HepG2 (cell line): ENCODE measurements at regions not wholly inside any gene's neighbourhood (a gene's known extent, or its start where the extent isn't known, plus 50 kb on each side); places are given as distances from the start of the nearest gene placed in this dataset.

Experiments
- ATAC-seq: fragments of 200-7000 bp; cut with Tn5 transposase; 3 replicates; pipeline ENCODE4 v1.9.1; 2020; ENCODE audit warnings: mild to moderate bottlenecking, moderate library complexity
- BruUV-seq: library from RNA; stranded (reverse); fragments of 400-500 nt; replicated peaks from 2 replicates; lab custom pipeline; 2021; lab: Mats Ljungman, UMichigan
- CTCF ChIA-PET: fragments of 300-600 bp; formaldehyde crosslinking; extraction: SDS; loops from one replicate; lab custom pipeline; 2021; ENCODE audit warnings: low total read pairs, inconsistent platforms, low intra/inter-chr PET ratio; lab: Yijun Ruan, JAX
- POLR2A ChIA-PET: fragments of 350-600 bp; sonication (Branson Sonifier 250); formaldehyde crosslinking; loops from one replicate; lab custom pipeline; 2020; ENCODE audit warnings: antibody characterized with exemption, inconsistent platforms; lab: Yijun Ruan, JAX
- DNase-seq: peaks from one replicate; pipeline ENCODE4 v3.0.0-alpha.2; 2015; ENCODE audit warnings: low spot score
- FAIRE-seq: peaks from 3 replicates; lab custom pipeline; 2011; peaks lifted over from hg19 to GRCh38; lab: Jason Lieb, UNC
- H2AFZ ChIP-seq: one replicate; pipeline ENCODE4 v1.6.1; 2011; ENCODE audit warnings: low read length, inconsistent platforms
- H3K27ac ChIP-seq: fragments of 300-600 bp; 3 replicates; pipeline ENCODE4 v1.8.0; 2011; ENCODE audit warnings: mixed run types, mild to moderate bottlenecking, mixed read lengths, low read length, inconsistent platforms; ENCODE audit not compliant: insufficient read depth; ENCODE audit errors: extremely low read length
- H3K27me3 ChIP-seq, 2 experiments: fragments of 200-600 bp in 1 of 2; 2 replicates in 1 of 2; 3 replicates in 1 of 2; pipeline versions ENCODE4 v1.6.0 to v1.8.0; 2011; ENCODE audit warnings: low read length in 2 of 2, mild to moderate bottlenecking in 2 of 2, moderate library complexity in 2 of 2, inconsistent platforms in 1 of 2; ENCODE audit not compliant: insufficient read depth in 2 of 2, control insufficient read depth in 1 of 2
- H3K36me3 ChIP-seq, 2 experiments: fragments of 200-600 bp in 1 of 2; replicated peaks in 1 of 2; 2 replicates in 1 of 2; 3 replicates in 1 of 2; pipeline versions ENCODE4 v1.5.1 to v1.8.0; 2011; ENCODE audit warnings: low read length in 2 of 2, inconsistent platforms in 1 of 2; ENCODE audit not compliant: insufficient read depth in 2 of 2, control insufficient read depth in 1 of 2
- H3K4me1 ChIP-seq: 2 replicates; pipeline ENCODE4 v1.5.1; 2012; ENCODE audit warnings: low read length, inconsistent platforms; ENCODE audit not compliant: insufficient read depth
- H3K4me2 ChIP-seq: 2 replicates; pipeline ENCODE4 v1.6.0; 2011; ENCODE audit warnings: low read depth, low read length, inconsistent platforms
- H3K4me3 ChIP-seq, 3 experiments: fragments of 200-600 bp in 1 of 3; sonication (generic), shearing (Covaris generic) in 1 of 3; replicated peaks in 1 of 3; 2 replicates each; pipeline ENCODE4 v1.5.1; 2011 to 2016; ENCODE audit warnings: low read length in 3 of 3, inconsistent platforms in 2 of 3, low read depth in 2 of 3, mild to moderate bottlenecking in 2 of 3, control low read depth in 1 of 3, mixed read lengths in 1 of 3; ENCODE audit not compliant: insufficient read depth in 1 of 3
- H3K79me2 ChIP-seq: one replicate; pipeline ENCODE4 v1.6.1; 2011; ENCODE audit warnings: low read length, inconsistent platforms; ENCODE audit not compliant: insufficient read depth
- H3K9ac ChIP-seq: 2 replicates; pipeline ENCODE4 v1.6.0; 2011; ENCODE audit warnings: mild to moderate bottlenecking, low read depth, low read length, inconsistent platforms; ENCODE audit not compliant: insufficient read depth
- H3K9me3 ChIP-seq: 2 replicates; pipeline ENCODE4 v1.5.1; 2012; ENCODE audit warnings: mild to moderate bottlenecking, low read length
- H4K20me1 ChIP-seq: 2 replicates; pipeline ENCODE4 v1.6.0; 2011; ENCODE audit warnings: inconsistent platforms, mild to moderate bottlenecking, low read length, moderate library complexity; ENCODE audit not compliant: insufficient read depth
- AHR ChIP-seq: IDR thresholded peaks from 2 replicates; pipeline ENCODE4 v1.6.1; 2018; ENCODE audit warnings: missing genetic modification reagents, missing compliant biosample characterization
- ATM ChIP-seq: fragments of 450-650 bp; IDR thresholded peaks from 2 replicates; pipeline ENCODE4 v1.7.1; 2017; ENCODE audit warnings: mild to moderate bottlenecking, borderline replicate concordance
- BORCS8-MEF2B ChIP-seq: sonication (generic); formaldehyde crosslinking; IDR thresholded peaks from 2 replicates; pipeline ENCODE4 v1.8.0; 2022; ENCODE audit warnings: mild to moderate bottlenecking, missing genetic modification reagents
- CEBPB ChIP-seq: IDR thresholded peaks from 2 replicates; pipeline ENCODE4 v1.6.1; 2011; ENCODE audit warnings: low read depth, low read length, improper control_type of control experiment, borderline replicate concordance
- E2F2 ChIP-seq: sonication (generic); formaldehyde crosslinking; IDR thresholded peaks from 2 replicates; pipeline ENCODE4 v1.4.0; 2020; ENCODE audit warnings: missing genetic modification reagents, borderline replicate concordance
- EED ChIP-seq: sonication (generic); formaldehyde crosslinking; IDR thresholded peaks from 2 replicates; pipeline ENCODE4 v1.5.0; 2020; ENCODE audit warnings: mild to moderate bottlenecking, missing genetic modification reagents
- HIVEP1 ChIP-seq: sonication (generic); formaldehyde crosslinking; IDR thresholded peaks from 2 replicates; pipeline ENCODE4 v1.4.0; 2020; ENCODE audit warnings: mild to moderate bottlenecking, missing genetic modification reagents
- HNRNPUL1 ChIP-seq: fragments of 200-400 bp; formaldehyde crosslinking; IDR thresholded peaks from 2 replicates; pipeline ENCODE4 v1.6.1; 2017; ENCODE audit warnings: low read depth, mild to moderate bottlenecking, low read length, moderate library complexity
- JARID2 ChIP-seq: sonication (generic); formaldehyde crosslinking; IDR thresholded peaks from 2 replicates; pipeline ENCODE4 v1.8.1; 2023; ENCODE audit warnings: missing genetic modification reagents, inconsistent platforms; ENCODE audit not compliant: insufficient replicate concordance
- KLF9 ChIP-seq: IDR thresholded peaks from 2 replicates; pipeline ENCODE4 v1.6.1; 2016; ENCODE audit warnings: low read depth
- PAX8 ChIP-seq: sonication (generic); formaldehyde crosslinking; IDR thresholded peaks from 2 replicates; pipeline ENCODE4 v1.8.0; 2022; ENCODE audit warnings: mild to moderate bottlenecking, missing genetic modification reagents, borderline replicate concordance
- RAD51 ChIP-seq: fragments of 450-650 bp; IDR thresholded peaks from 2 replicates; pipeline ENCODE4 v1.6.1; 2016; ENCODE audit warnings: borderline replicate concordance
- SNRNP70 ChIP-seq: fragments of 200-400 bp; formaldehyde crosslinking; IDR thresholded peaks from 2 replicates; pipeline ENCODE4 v1.6.1; 2017; ENCODE audit warnings: mild to moderate bottlenecking, low read depth, low read length, moderate library complexity
- ZBTB7B ChIP-seq: sonication (generic); formaldehyde crosslinking; IDR thresholded peaks from 2 replicates; pipeline ENCODE4 v1.4.0; 2020; ENCODE audit warnings: missing genetic modification reagents
- ZNF253 ChIP-seq: sonication (generic); formaldehyde crosslinking; IDR thresholded peaks from 2 replicates; pipeline ENCODE4 v1.8.0; 2022; ENCODE audit warnings: mild to moderate bottlenecking, missing genetic modification reagents, borderline replicate concordance
- ZNF414 ChIP-seq: sonication (generic); formaldehyde crosslinking; IDR thresholded peaks from 2 replicates; pipeline ENCODE4 v1.5.0; 2020; ENCODE audit warnings: missing genetic modification reagents
- ZNF619 ChIP-seq: sonication (generic); formaldehyde crosslinking; IDR thresholded peaks from 2 replicates; pipeline ENCODE4 v1.4.0; 2020; ENCODE audit warnings: mild to moderate bottlenecking, missing genetic modification reagents
- ZNF646 ChIP-seq: sonication (generic); formaldehyde crosslinking; IDR thresholded peaks from 2 replicates; pipeline ENCODE4 v1.9.0; 2021; ENCODE audit warnings: mild to moderate bottlenecking, missing genetic modification reagents
- ZNF839 ChIP-seq: sonication (generic); formaldehyde crosslinking; IDR thresholded peaks from 2 replicates; pipeline ENCODE4 v1.4.0; 2020; ENCODE audit warnings: missing genetic modification reagents, mild to moderate bottlenecking, borderline replicate concordance
- WGBS: methylation state at CpG from one replicate; pipeline ENCODE4 v1.1.6; 2017; ENCODE audit warnings: low lambda C conversion rate; 5-methylcytosine and 5-hydroxymethylcytosine counted together
- in situ Hi-C: cut with HindIII; loops from 2 replicates; pipeline ENCODE4 v1.10.0; 2017; ENCODE audit warnings: low pct_unique_long_range_greater_than_20kb; ENCODE audit not compliant: extremely low pct_ligation_motif_present
- intact Hi-C: fragments of 100-400 bp; cut with micrococcal nuclease; formaldehyde crosslinking; loops from one replicate; pipeline ENCODE4 v1.10.0; 2022; ENCODE audit not compliant: unreplicated experiment

- DNase-seq, result no peak
- no peaks in the 10 kb centered on the region for H4K20me1 ChIP-seq
- 73% methylated on average over 4 of the region's 4 CpGs for WGBS
- in situ Hi-C loops, result no loop called here
- H3K9ac ChIP-seq, result no peak overlapping the region
- H3K79me2 ChIP-seq, result no peaks in the 10 kb centered on the region
- ATAC-seq, result no peak
- no peak for FAIRE-seq
- no peak overlapping the region for H3K4me3 ChIP-seq
- TF ChIP-seq BORCS8-MEF2B (CRISPR knock-in tag) (no peak), ZBTB7B (CRISPR knock-in tag) (no peak), RAD51 (no peak), HIVEP1 (CRISPR knock-in tag) (no peak), ATM (no peak), ZNF253 (CRISPR knock-in tag) (no peak), AHR (CRISPR knock-in tag) (no peak), EED (CRISPR knock-in tag) (no peak), ZNF646 (no peak), KLF9 (no peak), PAX8 (no peak), CEBPB (no peak), ZNF414 (CRISPR knock-in tag) (no peak), ZNF619 (CRISPR knock-in tag) (no peak), HNRNPUL1 (no peak), E2F2 (CRISPR knock-in tag) (no peak), ZNF839 (no peak), SNRNP70 (no peak), JARID2 (CRISPR knock-in tag) (no peak)
- TF ChIP-seq, all 625 proteins: peak for 0
- no peak overlapping the region for H3K4me2 ChIP-seq
- H3K4me1 ChIP-seq, result peaks cover 25% of the 10 kb centered on the region
- no peaks in the 10 kb centered on the region for H3K36me3 ChIP-seq
- H3K27ac ChIP-seq, result no peak overlapping the region
- no peak overlapping the region for H2AFZ ChIP-seq
- no peaks in the 10 kb centered on the region for H3K9me3 ChIP-seq
- no peaks in the 10 kb centered on the region for H3K27me3 ChIP-seq
- intact Hi-C loops, result no loop called here
- BruUV-seq, result no TSS peak
- CTCF ChIA-PET, result no interaction called here
- POLR2A ChIA-PET, result no interaction called here
Observed at GRCh38 chr12:115870021-115870420, 407.5 kb downstream of the MED13L start.
